Chondrocyte (in vitro differentiated cells): ENCODE measurements at regions not wholly inside any gene's neighbourhood (a gene's known extent, or its start where the extent isn't known, plus 50 kb on each side); places are given as distances from the start of the nearest gene placed in this dataset.

ENCODE experiments used
- DNase-seq: peaks from one replicate; pipeline ENCODE4 v3.0.0; 2021; ENCODE audit warnings: mixed read lengths, low spot score
- H3K27ac Mint-ChIP-seq: one replicate; pipeline ENCODE4 v1.8.0; 2021; ENCODE audit warnings: mild to moderate bottlenecking, moderate library complexity, mixed read lengths; ENCODE audit not compliant: unreplicated experiment
- H3K27me3 Mint-ChIP-seq: 2 replicates; pipeline ENCODE4 v1.8.0; 2021; ENCODE audit warnings: low read depth, mixed read lengths
- H3K36me3 Mint-ChIP-seq: 2 replicates; pipeline ENCODE4 v1.8.0; 2021; ENCODE audit warnings: low read depth, mixed read lengths
- H3K4me1 Mint-ChIP-seq: 2 replicates; pipeline ENCODE4 v1.8.0; 2021; ENCODE audit warnings: low read depth, mild to moderate bottlenecking, mixed read lengths
- H3K4me3 Mint-ChIP-seq: one replicate; pipeline ENCODE4 v1.8.0; 2021; ENCODE audit warnings: mild to moderate bottlenecking, moderate library complexity, mixed read lengths; ENCODE audit not compliant: unreplicated experiment
- H3K9me3 Mint-ChIP-seq: 2 replicates; pipeline ENCODE4 v1.8.0; 2021; ENCODE audit warnings: low read depth, mixed read lengths
- TF ChIP-seq, protein P1 (sequence below): fragments of 200-600 bp; sonication (generic); IDR thresholded peaks from 2 replicates; pipeline ENCODE4 v1.5.0; 2021; ENCODE audit warnings: antibody characterized with exemption, mild to moderate bottlenecking, moderate library complexity

DNA sequence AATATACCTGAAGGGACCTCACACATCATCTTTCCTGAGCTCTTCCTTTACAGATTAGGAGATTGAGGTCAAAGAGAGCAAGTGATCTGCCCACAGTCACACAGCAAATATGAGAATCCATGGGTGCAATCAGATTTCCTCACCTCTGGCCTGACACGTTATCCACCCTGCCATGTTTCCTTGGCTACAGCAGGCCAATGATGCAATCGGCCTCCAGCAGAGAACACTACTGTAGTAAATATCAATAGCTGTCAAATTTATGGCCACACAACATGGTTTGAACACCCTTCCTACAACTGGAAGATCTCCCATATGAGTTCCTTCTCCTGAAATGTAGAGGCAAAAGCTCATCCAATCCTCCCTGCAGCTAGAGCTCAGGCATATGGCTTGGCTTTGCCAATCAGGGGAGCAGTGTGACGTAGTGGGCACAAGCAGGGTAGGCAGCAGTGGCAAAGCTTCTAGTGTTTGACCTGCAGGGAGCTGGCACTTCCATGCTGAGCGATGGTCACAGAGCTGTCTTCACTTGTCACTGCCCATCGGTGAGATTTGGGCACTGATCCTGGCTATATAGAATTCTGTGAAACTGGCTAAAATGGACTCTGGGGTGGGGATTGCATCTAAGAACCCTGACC, 271.3 kb downstream of the TJP1 start:
- Mint-ChIP-seq H3K27ac (no peak overlapping the region), H3K36me3 (peaks cover 6% of the 10 kb centered on the region), H3K27me3 (peaks cover 1% of the 10 kb centered on the region), H3K9me3 (peaks cover 10% of the 10 kb centered on the region), H3K4me3 (no peak overlapping the region), H3K4me1 (peaks cover 20% of the 10 kb centered on the region)
- TF ChIP-seq, protein P1, sequence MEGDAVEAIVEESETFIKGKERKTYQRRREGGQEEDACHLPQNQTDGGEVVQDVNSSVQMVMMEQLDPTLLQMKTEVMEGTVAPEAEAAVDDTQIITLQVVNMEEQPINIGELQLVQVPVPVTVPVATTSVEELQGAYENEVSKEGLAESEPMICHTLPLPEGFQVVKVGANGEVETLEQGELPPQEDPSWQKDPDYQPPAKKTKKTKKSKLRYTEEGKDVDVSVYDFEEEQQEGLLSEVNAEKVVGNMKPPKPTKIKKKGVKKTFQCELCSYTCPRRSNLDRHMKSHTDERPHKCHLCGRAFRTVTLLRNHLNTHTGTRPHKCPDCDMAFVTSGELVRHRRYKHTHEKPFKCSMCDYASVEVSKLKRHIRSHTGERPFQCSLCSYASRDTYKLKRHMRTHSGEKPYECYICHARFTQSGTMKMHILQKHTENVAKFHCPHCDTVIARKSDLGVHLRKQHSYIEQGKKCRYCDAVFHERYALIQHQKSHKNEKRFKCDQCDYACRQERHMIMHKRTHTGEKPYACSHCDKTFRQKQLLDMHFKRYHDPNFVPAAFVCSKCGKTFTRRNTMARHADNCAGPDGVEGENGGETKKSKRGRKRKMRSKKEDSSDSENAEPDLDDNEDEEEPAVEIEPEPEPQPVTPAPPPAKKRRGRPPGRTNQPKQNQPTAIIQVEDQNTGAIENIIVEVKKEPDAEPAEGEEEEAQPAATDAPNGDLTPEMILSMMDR: no peak
- DNase-seq: no peak

DNA sequence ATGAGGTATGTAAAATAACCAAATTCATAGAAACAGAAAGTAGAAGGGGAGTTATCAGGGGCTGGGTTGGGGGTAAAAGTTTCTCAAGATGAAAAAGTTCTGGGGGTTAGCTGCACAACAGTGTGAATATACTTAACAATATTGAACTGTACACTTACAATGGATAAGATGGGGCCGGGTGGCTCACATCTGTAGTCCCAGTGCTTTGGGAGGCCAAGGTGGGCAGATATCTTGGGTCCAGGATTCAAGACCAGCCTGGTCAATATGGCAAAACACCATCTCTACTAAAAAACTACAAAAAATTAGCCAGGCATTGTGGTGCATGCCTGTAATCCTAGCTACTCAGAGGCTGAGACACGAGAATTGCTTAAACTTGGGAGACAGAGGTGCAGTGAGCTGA, 274.3 kb downstream of the TJP1 start:
- TF ChIP-seq, protein P1: no peak
- Mint-ChIP-seq H3K27ac (no peak overlapping the region), H3K27me3 (peaks cover 1% of the 10 kb centered on the region), H3K4me1 (no peaks in the 10 kb centered on the region), H3K4me3 (no peak overlapping the region), H3K36me3 (peaks cover 6% of the 10 kb centered on the region), H3K9me3 (peaks cover 15% of the 10 kb centered on the region)
- no peak for DNase-seq

DNA sequence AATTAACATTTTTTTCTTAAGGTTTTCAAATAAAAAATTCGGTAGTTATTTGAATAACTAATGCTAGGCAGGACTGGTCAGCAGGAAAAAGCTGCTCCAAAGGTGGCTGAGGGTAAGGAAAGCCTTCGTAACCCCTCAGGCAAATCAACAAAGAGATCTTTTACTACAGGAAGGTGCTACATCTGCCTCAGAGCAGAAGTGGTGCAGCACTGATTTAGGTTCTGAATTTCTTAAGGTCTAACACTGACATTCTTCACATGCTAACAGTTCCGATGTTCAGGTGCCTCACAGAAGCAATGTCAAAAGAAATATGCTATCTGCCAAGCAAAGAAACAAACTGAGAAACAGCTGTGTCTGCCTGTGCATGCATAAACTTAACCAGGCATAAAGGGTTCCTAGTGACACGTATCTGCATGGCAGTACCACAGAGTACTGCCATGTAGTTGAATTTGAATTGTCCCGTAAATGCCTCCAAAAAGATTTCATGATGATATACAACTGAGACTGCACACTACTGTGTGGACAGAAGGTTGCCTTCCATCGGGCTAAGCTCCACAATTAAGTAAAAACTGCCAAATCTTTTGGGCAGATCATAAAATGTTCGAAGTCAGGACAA, 275.0 kb upstream of the NSMCE3 start:
- TF ChIP-seq, protein P1: no peak
- Mint-ChIP-seq H3K9me3 (peaks cover 15% of the 10 kb centered on the region), H3K36me3 (peaks cover 6% of the 10 kb centered on the region), H3K27ac (no peak overlapping the region), H3K4me1 (peaks cover 13% of the 10 kb centered on the region), H3K4me3 (no peak overlapping the region), H3K27me3 (peaks cover 2% of the 10 kb centered on the region)
- DNase-seq: no peak

DNA sequence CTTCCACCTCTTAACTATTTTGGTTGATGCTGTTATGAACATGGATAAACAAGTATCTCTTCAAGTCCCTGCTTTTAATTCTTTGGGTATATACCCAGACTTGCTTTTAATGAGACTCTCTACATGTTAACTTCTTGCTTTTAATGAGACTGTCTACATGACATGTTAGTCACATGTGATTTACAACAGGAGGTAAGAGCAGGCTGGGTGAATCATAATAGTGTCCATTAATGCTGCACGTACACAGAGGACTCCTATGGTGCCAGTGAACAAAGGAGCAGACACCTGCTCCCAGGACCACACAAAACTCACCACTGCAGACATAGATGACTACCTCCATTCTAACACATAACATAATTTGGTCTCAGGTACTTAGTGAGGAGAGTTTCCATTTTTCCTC, 273.4 kb upstream of the NSMCE3 start:
- Mint-ChIP-seq H3K4me1 (peaks cover 13% of the 10 kb centered on the region), H3K36me3 (peaks cover 6% of the 10 kb centered on the region), H3K27ac (no peak overlapping the region), H3K27me3 (peaks cover 2% of the 10 kb centered on the region), H3K4me3 (no peak overlapping the region), H3K9me3 (peaks cover 15% of the 10 kb centered on the region)
- no peak for DNase-seq
- TF ChIP-seq, protein P1: no peak

DNA sequence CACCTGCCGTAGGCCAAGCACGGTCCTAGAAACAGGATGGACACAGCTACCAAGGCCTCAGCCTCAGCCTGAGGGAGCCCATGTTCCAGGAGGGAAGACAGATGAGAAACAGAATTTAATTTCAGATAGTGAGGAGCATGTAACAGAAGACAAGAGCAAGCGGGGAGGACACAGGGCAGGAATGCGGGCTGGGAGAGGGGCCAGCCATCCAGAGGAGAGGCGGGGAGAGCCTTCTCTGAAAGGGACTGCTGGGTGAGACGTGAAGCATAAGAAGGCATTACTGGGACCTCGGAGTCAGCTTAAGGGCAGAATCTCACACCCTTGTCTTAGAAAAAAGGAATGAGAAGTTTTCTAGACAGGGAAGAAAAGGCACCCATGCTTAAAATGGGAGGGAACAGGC, 271.7 kb upstream of the NSMCE3 start:
- Mint-ChIP-seq H3K36me3 (peaks cover 3% of the 10 kb centered on the region), H3K27me3 (peaks cover 2% of the 10 kb centered on the region), H3K4me3 (no peak overlapping the region), H3K27ac (no peak overlapping the region), H3K9me3 (peaks cover 8% of the 10 kb centered on the region), H3K4me1 (peaks cover 13% of the 10 kb centered on the region)
- no peak for DNase-seq
- TF ChIP-seq, protein P1: no peak
